ENCODE measurements at regions not wholly inside any gene's neighbourhood (a gene's known extent, or its start where the extent isn't known, plus 50 kb on each side); places are given as distances from the start of the nearest gene placed in this dataset.

DNA sequence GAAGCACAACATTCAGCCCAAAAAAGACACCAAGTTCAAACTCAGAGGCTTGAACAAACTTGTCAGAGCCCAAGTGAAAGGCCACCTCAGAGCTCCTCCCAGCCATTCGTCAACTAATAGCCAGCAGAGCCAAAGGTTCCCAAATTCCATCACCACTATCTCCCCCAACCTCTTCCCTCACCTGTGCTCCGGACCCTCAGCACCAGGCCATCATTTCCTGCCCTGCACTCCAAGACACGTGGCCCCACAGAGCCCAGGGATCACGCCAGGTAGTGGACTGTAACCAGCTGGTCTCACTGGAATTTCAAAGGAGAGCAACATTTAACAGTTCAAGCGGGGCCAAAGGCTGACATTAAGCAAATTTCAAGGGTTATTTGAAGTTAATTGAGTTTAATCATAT is 245.2 kb upstream of the IGF1R start:
- no peak for DNase-seq
- CTCF ChIA-PET = no interaction called here

DNA sequence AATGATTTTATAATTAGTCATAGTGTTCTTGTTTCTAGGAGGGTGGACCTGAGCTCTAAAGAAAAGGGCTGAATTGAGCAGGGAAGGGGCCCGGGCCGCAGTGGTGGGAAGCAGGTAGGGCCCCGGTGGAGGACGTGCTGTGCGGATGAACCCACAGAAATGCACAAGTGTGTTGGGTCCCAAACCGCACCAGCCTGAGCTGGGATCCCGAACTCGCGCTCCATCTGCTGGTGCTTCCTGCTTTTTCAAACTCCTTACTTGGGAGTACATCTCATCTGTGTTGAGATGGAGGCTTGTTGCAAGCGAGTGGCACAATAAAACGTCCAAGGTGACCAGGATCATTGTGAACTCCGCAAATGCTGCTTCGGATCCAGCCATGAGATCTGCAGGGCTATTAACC is 244.8 kb upstream of the IGF1R start:
- peaks cover 0 to 6% (median 0%) of the 10 kb centered on the region in 11 donors for H3K9me3 Mint-ChIP-seq
- intact Hi-C loops (cut with micrococcal nuclease) = no loop called here
- no peaks in the 10 kb centered on the region for H3K36me3 Mint-ChIP-seq
- no peaks in the 10 kb centered on the region for H3K4me1 Mint-ChIP-seq
- H3K27ac Mint-ChIP-seq = no peak overlapping the region
- peaks cover 0 to 51% (median 11%) of the 10 kb centered on the region in 5 donors for H3K27me3 Mint-ChIP-seq
- Histone ChIP-seq H3K36me3 (ENCODE audit: control insufficient read depth in 2 of 3, insufficient read depth in 3 of 3, low read length in 3 of 3) (no peaks in the 10 kb centered on the region), H3K4me1 (ENCODE audit: control insufficient read depth in 2 of 2, insufficient read depth in 2 of 2, low read length in 2 of 2) (no peaks in the 10 kb centered on the region), H3K9me3 (ENCODE audit: control insufficient read depth in 2 of 3, low read length in 3 of 3) (no peaks in the 10 kb centered on the region), H3K4me3 (ENCODE audit: low read length) (no peak overlapping the region), H3K27ac (ENCODE audit: low read depth, low read length) (no peak overlapping the region), H3K27me3 (ENCODE audit: control insufficient read depth in 2 of 2, insufficient read depth in 2 of 2, low read length in 2 of 2) (no peaks in the 10 kb centered on the region)
- CTCF ChIA-PET = no interaction called here
- no peak for DNase-seq
- POLR2A ChIA-PET = no interaction called here
- ATAC-seq = no peak
- no peak overlapping the region for H3K4me3 Mint-ChIP-seq

More for the DNA sequence above, 245.2 kb upstream of the IGF1R start:
- no peak overlapping the region for H3K4me3 Mint-ChIP-seq
- peaks cover 0 to 55% (median 11%) of the 10 kb centered on the region in 5 donors for H3K27me3 Mint-ChIP-seq
- no peaks in the 10 kb centered on the region for H3K4me1 Mint-ChIP-seq
- Histone ChIP-seq H3K4me1 (ENCODE audit: control insufficient read depth in 2 of 2, insufficient read depth in 2 of 2, low read length in 2 of 2) (no peaks in the 10 kb centered on the region), H3K27me3 (ENCODE audit: control insufficient read depth in 2 of 2, insufficient read depth in 2 of 2, low read length in 2 of 2) (no peaks in the 10 kb centered on the region), H3K9me3 (ENCODE audit: control insufficient read depth in 2 of 3, low read length in 3 of 3) (no peaks in the 10 kb centered on the region), H3K4me3 (ENCODE audit: low read length) (no peak overlapping the region), H3K36me3 (ENCODE audit: control insufficient read depth in 2 of 3, insufficient read depth in 3 of 3, low read length in 3 of 3) (no peaks in the 10 kb centered on the region), H3K27ac (ENCODE audit: low read depth, low read length) (no peak overlapping the region)
- POLR2A ChIA-PET = no interaction called here
- ATAC-seq = no peak
- intact Hi-C loops (cut with micrococcal nuclease) = no loop called here
- H3K36me3 Mint-ChIP-seq = no peaks in the 10 kb centered on the region
- H3K9me3 Mint-ChIP-seq = peaks cover 0 to 6% (median 0%) of the 10 kb centered on the region in 11 donors
- no peak overlapping the region for H3K27ac Mint-ChIP-seq

DNA sequence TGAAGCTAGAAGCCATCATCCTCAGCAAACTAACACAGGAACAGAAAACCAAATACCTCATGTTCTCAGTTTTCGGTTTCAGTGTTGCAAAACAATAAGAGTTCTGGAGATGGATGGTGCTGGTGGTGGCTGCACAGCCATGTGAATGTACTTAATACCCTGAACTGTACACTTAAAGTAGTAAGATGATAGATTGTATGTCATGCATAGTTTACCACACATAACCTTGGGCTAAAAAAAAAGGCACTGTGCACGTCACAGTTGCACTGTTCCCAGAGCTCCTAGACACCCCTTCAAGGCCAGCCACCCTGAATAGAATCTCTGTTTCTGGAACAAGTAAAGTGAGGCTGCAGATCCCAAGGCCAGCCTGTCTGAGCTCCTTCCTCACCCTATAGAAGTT is 243.3 kb upstream of the IGF1R start:
- ATAC-seq (no peak), DNase-seq (no peak)
- Histone ChIP-seq H3K27me3 (ENCODE audit: control insufficient read depth in 2 of 2, insufficient read depth in 2 of 2, low read length in 2 of 2) (no peaks in the 10 kb centered on the region), H3K27ac (ENCODE audit: low read depth, low read length) (no peak overlapping the region), H3K36me3 (ENCODE audit: control insufficient read depth in 2 of 3, insufficient read depth in 3 of 3, low read length in 3 of 3) (no peaks in the 10 kb centered on the region), H3K4me3 (ENCODE audit: low read length) (no peak overlapping the region), H3K9me3 (ENCODE audit: control insufficient read depth in 2 of 3, low read length in 3 of 3) (no peaks in the 10 kb centered on the region), H3K4me1 (ENCODE audit: control insufficient read depth in 2 of 2, insufficient read depth in 2 of 2, low read length in 2 of 2) (no peaks in the 10 kb centered on the region)
- H3K27ac Mint-ChIP-seq = no peak overlapping the region
- H3K36me3 Mint-ChIP-seq = no peaks in the 10 kb centered on the region
- H3K4me3 Mint-ChIP-seq = no peak overlapping the region
- peaks cover 0 to 6% (median 0%) of the 10 kb centered on the region in 11 donors for H3K9me3 Mint-ChIP-seq
- H3K4me1 Mint-ChIP-seq = no peaks in the 10 kb centered on the region
- peaks cover 0 to 40% (median 14%) of the 10 kb centered on the region in 5 donors for H3K27me3 Mint-ChIP-seq
- intact Hi-C loops (cut with micrococcal nuclease) = no loop called here
- CTCF ChIA-PET = no interaction called here
- POLR2A ChIA-PET = no interaction called here

DNA sequence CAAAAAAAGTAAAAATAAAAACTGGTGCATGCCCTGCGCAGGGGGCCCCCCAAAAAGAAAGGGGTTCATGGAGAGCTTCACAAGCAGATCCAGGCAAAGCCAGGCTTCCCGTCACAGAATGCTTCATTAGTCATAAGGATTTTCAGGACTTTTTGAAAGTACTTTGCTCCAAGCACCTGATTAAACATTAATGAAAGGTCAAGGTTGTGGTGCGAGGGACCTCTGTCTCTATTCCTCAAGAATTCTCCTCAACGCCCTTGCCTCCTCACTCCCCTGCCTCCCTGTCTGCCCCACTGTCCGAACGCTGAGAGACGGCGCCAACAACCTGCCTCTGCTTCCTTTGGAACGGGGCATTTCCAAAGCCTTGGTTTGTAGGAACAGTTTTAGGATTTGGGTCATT is 240.1 kb upstream of the IGF1R start:
- no peaks in the 10 kb centered on the region for H3K36me3 ChIP-seq (ENCODE audit: control insufficient read depth in 2 of 3, insufficient read depth in 3 of 3, low read length in 3 of 3)
- H3K27me3 ChIP-seq (ENCODE audit: control insufficient read depth in 2 of 2, insufficient read depth in 2 of 2, low read length in 2 of 2) = no peaks in the 10 kb centered on the region
- Mint-ChIP-seq H3K27me3 (peaks cover 0 to 39% (median 10%) of the 10 kb centered on the region in 5 donors), H3K4me1 (no peaks in the 10 kb centered on the region), H3K27ac (no peak overlapping the region), H3K36me3 (no peaks in the 10 kb centered on the region), H3K4me3 (no peak overlapping the region), H3K9me3 (peaks cover 0 to 7% (median 4%) of the 10 kb centered on the region in 11 donors)
- no peaks in the 10 kb centered on the region for H3K9me3 ChIP-seq (ENCODE audit: control insufficient read depth in 2 of 3, low read length in 3 of 3)
- intact Hi-C loops (cut with micrococcal nuclease) = no loop called here
- H3K4me3 ChIP-seq (ENCODE audit: low read length) = no peak overlapping the region
- DNase-seq = no peak
- no peak for ATAC-seq
- CTCF ChIA-PET = no interaction called here
- POLR2A ChIA-PET = interaction anchor here (0.8 kb wide), 1 partner anchor 14 kb away, joined by 3 read pairs; no protein-coding TSS in a partner anchor
- no peaks in the 10 kb centered on the region for H3K4me1 ChIP-seq (ENCODE audit: control insufficient read depth in 2 of 2, insufficient read depth in 2 of 2, low read length in 2 of 2)
- H3K27ac ChIP-seq (ENCODE audit: low read depth, low read length) = no peak overlapping the region

DNA sequence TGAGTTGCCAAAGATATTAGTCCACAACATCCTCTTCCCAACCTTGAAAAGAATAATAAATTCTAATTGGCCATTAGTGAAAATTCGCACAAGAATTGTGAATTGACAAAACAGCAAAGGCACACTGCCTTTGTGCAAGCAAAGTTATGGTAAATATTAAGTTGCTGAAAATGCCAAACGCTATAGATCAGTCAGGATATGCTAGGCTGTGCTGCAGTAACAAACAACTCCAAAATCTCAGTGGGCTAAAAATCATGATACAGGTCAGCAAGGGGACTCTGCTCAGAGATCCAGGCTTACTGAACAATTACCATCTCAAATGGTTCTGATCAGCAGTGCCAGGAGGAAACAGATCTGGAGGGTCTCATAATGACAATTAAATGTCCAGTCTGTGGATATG is 238.0 kb upstream of the IGF1R start:
- no peak for DNase-seq
- peaks cover 0 to 7% (median 4%) of the 10 kb centered on the region in 11 donors for H3K9me3 Mint-ChIP-seq
- no peaks in the 10 kb centered on the region for H3K36me3 Mint-ChIP-seq
- H3K36me3 ChIP-seq (ENCODE audit: control insufficient read depth in 2 of 3, insufficient read depth in 3 of 3, low read length in 3 of 3) = no peaks in the 10 kb centered on the region
- H3K4me3 ChIP-seq (ENCODE audit: low read length) = no peak overlapping the region
- ATAC-seq = no peak
- no peaks in the 10 kb centered on the region for H3K9me3 ChIP-seq (ENCODE audit: control insufficient read depth in 2 of 3, low read length in 3 of 3)
- CTCF ChIA-PET = no interaction called here
- H3K4me3 Mint-ChIP-seq = no peak overlapping the region
- H3K27me3 Mint-ChIP-seq = peaks cover 0 to 28% (median 10%) of the 10 kb centered on the region in 5 donors
- intact Hi-C loops (cut with micrococcal nuclease) = no loop called here
- POLR2A ChIA-PET = no interaction called here
- no peaks in the 10 kb centered on the region for H3K4me1 Mint-ChIP-seq
- no peak overlapping the region for H3K27ac Mint-ChIP-seq
- no peaks in the 10 kb centered on the region for H3K27me3 ChIP-seq (ENCODE audit: control insufficient read depth in 2 of 2, insufficient read depth in 2 of 2, low read length in 2 of 2)
- H3K27ac ChIP-seq (ENCODE audit: low read depth, low read length) = no peak overlapping the region
- no peaks in the 10 kb centered on the region for H3K4me1 ChIP-seq (ENCODE audit: control insufficient read depth in 2 of 2, insufficient read depth in 2 of 2, low read length in 2 of 2)

DNA sequence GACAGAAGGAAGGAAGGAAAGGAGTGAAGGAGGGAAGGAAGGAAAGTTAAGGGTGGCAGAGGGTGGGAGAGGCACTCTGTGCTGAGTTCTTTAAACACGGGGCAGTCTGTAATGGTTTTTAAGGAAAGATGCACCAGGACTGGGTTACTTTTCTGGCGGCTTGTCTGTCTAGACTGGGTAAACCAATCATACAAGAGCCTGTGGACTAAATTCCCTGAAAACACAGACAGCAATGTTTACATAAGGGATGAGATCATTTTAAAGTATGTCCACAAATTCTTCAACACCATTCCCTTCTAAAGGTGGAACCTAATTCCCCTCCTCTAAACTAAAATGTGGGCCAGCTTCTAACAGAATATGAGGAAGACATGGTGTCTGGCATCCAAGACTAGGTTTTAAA is 235.5 kb upstream of the IGF1R start:
- H3K4me1 ChIP-seq (ENCODE audit: control insufficient read depth in 2 of 2, insufficient read depth in 2 of 2, low read length in 2 of 2) = no peaks in the 10 kb centered on the region
- no peaks in the 10 kb centered on the region for H3K36me3 ChIP-seq (ENCODE audit: control insufficient read depth in 2 of 3, insufficient read depth in 3 of 3, low read length in 3 of 3)
- ChIA-PET CTCF (no interaction called here), POLR2A (no interaction called here)
- H3K4me3 Mint-ChIP-seq = no peak overlapping the region
- H3K9me3 Mint-ChIP-seq = peaks cover 0 to 7% (median 4%) of the 10 kb centered on the region in 11 donors
- H3K27me3 Mint-ChIP-seq = peaks cover 0 to 24% (median 14%) of the 10 kb centered on the region in 5 donors
- no peak overlapping the region for H3K4me3 ChIP-seq (ENCODE audit: low read length)
- no peak overlapping the region for H3K27ac ChIP-seq (ENCODE audit: low read depth, low read length)
- no peaks in the 10 kb centered on the region for H3K4me1 Mint-ChIP-seq
- H3K36me3 Mint-ChIP-seq = no peaks in the 10 kb centered on the region
- H3K27ac Mint-ChIP-seq = no peak overlapping the region
- intact Hi-C loops (cut with micrococcal nuclease) = no loop called here
- H3K27me3 ChIP-seq (ENCODE audit: control insufficient read depth in 2 of 2, insufficient read depth in 2 of 2, low read length in 2 of 2) = no peaks in the 10 kb centered on the region
- no peaks in the 10 kb centered on the region for H3K9me3 ChIP-seq (ENCODE audit: control insufficient read depth in 2 of 3, low read length in 3 of 3)
- ATAC-seq (no peak), DNase-seq (no peak)

DNA sequence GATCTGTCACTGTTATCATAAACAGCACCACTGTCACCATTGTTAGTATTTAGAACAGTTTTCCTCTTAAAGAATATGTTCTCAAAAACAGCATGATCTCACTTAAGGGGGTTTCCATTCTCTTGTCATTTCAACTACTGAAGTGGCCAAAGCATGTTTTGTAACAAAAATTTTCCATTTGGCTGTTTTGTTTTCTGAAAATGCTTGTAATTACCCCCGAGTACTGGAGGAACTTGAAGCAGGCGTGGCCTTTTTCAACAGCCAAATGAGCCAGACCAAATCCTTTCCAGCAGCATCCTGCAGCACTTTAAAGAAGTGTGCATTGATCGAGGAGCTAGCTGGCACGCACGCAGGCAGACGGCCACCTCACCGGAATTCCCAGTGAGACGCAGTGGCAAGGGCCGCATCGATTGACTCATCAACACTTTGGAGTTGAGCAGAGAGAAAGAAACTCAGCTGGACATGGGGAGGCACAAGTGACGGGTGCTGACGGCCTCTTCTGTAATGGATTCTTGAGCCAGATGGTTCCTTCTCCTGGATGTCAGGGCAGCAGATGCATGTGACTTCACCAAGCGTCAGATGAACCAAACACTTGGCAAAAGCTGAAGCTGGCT is 234.3 kb upstream of the IGF1R start:
- peaks cover 0 to 7% (median 4%) of the 10 kb centered on the region in 11 donors for H3K9me3 Mint-ChIP-seq
- DNase-seq (no peak), ATAC-seq (no peak)
- H3K4me3 ChIP-seq (ENCODE audit: low read length) = no peak overlapping the region
- H3K4me1 Mint-ChIP-seq = no peaks in the 10 kb centered on the region
- H3K36me3 ChIP-seq (ENCODE audit: control insufficient read depth in 2 of 3, insufficient read depth in 3 of 3, low read length in 3 of 3) = no peaks in the 10 kb centered on the region
- intact Hi-C loops (cut with micrococcal nuclease) = no loop called here
- CTCF ChIA-PET = no interaction called here
- POLR2A ChIA-PET = no interaction called here
- no peak overlapping the region for H3K27ac ChIP-seq (ENCODE audit: low read depth, low read length)
- H3K4me1 ChIP-seq (ENCODE audit: control insufficient read depth in 2 of 2, insufficient read depth in 2 of 2, low read length in 2 of 2) = no peaks in the 10 kb centered on the region
- no peak overlapping the region for H3K4me3 Mint-ChIP-seq
- peaks cover under 1 to 30% (median 14%) of the 10 kb centered on the region in 5 donors for H3K27me3 Mint-ChIP-seq
- no peaks in the 10 kb centered on the region for H3K9me3 ChIP-seq (ENCODE audit: control insufficient read depth in 2 of 3, low read length in 3 of 3)
- H3K36me3 Mint-ChIP-seq = no peaks in the 10 kb centered on the region
- H3K27me3 ChIP-seq (ENCODE audit: control insufficient read depth in 2 of 2, insufficient read depth in 2 of 2, low read length in 2 of 2) = no peaks in the 10 kb centered on the region
- H3K27ac Mint-ChIP-seq = no peak overlapping the region
